NCI-H460 (cell line): ENCODE measurements at regions not wholly inside any gene's neighbourhood (a gene's known extent, or its start where the extent isn't known, plus 50 kb on each side); places are given as distances from the start of the nearest gene placed in this dataset.
"Not testable (repeated sequence)": the region's sequence is repeated elsewhere in the genome, so short reads cannot be mapped to it uniquely, and the experiment has no call there.

ENCODE experiments used
- DNase-seq: peaks from one replicate; pipeline ENCODE4 v3.0.0-alpha.2; 2016; ENCODE audit warnings: low read depth; ENCODE audit errors: extremely low read depth

DNA sequence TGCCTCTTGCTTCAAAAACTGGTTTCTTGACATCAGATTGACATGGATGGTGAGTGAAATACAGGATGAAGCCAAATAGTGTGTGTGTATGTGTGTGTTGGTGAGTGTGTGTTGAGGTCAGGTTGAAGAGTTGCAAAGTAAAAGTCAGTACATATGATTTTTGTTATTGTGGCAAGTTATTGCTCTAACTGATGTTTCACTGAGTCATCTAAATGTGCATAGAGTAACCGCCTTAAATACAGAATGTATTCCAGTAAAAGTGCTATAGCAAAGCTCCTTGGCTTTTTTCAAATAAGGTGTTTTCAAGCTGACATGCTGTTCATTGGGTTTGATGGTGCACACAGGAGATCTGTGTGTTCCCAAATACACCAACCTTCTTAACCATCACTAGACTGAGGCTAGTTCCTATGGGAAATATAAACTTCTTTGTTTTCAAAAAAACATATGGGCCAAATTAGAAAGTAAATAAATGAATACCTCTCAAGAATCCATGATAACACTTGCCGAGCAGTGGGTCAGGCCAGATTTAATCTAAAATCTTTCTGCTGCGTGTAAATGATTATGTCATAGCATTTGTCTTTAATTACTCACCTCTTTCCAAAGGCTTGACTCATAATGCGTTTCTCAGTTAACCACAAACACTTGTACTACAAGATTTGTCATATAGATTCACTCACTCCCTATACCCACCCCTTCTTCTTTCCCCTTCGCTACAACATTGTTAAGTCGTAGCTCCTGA lies 151.1 kb downstream of the LYPLAL1 start:
- DNase-seq, result peak; percentile 80

DNA sequence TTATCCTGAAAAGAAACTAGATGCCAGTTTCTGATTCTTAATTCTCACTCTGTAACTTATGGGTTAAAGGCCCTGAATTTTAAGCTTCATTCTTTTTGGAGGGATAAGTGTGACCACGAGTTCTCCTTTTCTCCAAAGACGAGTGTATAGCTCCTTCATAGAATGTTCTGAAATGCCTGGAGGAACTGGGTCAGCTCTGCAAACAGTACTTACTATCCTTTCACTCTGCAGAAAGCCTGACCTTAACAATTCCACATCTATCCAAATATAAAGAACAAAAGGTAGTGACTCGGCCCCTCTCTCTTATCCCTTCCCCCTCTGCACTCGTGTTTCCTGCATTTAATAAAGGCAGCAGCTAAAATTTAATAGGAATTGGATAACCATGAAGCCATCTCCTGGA lies 150.5 kb downstream of the LYPLAL1 start:
- DNase-seq, result no peak

DNA sequence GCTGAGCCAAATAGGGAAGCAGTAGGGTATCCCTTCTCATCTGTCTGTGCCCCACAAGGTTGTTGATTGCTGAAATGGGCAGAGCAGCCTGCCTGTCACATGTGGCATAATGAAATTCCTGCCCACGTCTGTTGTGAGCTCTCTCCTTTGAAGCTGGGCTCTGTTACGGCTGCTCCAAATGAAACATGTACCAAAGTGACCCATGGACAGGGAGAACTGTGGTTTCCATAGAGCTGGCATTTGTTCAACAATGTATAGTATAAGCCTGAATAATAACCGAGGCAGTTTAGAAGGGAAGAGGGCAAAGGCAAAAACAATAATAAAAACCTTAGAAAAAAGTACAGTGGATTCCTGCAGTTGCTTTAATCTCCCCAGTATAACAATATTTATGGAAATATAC lies 149.7 kb downstream of the LYPLAL1 start:
- no peak for DNase-seq

DNA sequence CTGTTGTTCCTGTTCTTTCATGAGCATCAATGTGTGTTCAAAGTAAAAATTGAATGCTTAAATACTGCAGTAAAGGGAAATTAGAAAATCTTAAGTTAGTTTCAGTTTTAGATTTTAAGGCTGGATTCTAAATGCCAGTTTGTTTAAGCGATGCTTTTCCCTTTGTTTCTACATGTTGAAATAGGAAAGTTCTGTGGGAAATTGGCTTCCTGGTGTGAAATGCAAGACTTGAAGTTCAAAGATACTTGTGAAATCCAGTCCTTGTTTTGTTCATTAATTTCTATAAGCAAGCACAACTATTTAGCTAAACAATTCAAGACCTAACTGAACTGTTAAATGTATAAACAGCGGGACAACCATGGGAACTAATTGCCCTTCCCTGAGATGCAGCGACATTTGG lies 149.1 kb downstream of the LYPLAL1 start:
- no peak for DNase-seq

DNA sequence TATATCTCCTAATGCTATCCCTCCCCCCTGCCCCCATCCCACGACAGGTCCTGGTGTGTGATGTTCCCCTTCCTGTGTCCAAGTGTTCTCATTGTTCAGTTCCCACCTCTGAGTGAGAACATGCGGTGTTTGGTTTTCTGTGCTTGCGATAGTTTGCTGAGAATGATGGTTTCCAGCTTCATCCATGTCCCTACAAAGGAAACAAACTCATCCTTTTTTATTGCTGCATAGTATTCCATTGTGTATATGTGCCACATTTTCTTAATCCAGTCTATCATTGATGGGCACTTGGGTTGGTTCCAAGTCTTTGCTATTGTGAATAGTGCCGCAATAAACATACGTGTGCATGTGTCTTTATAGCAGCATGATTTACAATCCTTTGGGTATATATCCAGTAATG lies 146.9 kb downstream of the LYPLAL1 start:
- not testable (repeated sequence) for DNase-seq

DNA sequence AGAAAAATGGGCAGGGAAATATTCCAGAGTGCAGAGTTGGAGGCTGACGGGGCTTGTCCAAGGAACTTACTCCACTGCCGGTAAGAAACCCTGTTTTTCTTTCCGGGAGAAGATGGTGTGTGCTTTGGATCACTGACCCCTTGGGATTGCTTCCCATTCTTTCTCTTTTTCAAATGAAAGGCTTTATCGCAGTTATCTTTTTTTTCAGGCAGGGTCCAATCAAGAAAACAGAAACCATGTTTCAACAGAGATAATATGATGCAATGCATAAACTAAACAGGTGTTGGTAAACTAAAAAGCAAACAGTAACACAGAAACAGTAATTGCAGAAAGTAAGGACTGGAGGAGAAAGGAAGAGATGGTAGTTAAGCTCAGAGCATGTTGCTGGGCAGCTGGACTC lies 145.1 kb downstream of the LYPLAL1 start:
- DNase-seq, result no peak

DNA sequence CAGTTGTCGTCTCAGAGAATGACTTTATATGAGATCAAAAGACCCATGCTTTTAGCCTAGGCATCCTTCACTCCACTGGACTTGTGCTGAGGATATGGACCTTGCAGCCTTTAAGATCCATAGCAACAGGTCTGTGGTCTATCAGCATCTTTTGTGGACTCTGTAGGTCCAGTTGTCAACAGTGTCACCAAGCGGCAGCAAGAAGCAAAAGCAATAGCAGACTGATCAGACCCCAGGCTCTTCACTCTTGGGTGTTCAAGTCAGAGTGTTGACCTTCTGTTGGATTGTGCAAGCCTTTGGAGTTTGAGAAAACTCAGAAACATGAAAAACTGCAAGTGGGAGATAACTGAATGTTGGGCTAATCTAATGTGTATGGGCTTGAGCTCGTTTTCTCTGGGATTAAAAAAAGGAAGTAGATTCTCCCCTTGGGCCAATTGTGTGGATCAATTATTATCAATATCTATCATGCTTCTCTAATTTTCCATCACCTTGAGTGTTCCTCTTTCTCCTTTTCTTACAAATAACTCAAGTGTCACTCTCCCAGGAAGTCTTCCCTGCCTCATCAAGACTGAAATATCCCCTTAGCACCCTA lies 144.2 kb downstream of the LYPLAL1 start:
- peak; percentile 67 for DNase-seq

DNA sequence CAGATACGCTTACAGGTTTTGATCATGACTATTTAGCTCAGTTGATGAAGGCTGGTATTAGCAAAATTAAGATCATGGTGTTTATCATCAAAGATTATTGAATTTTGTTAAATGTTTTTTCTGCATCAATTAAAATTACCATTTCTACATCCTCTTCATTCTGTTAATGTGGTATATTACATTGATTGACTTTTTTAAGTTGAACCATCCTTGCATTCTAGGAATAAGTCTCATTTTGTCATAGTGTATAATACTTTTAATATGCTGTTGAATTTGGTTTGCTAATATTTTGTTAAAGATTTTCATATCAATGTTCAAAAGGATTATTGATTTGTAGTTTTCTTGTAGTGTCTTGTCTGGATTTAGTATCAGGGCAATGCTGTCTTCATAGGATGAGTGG lies 142.4 kb downstream of the LYPLAL1 start:
- DNase-seq, result no peak

DNA sequence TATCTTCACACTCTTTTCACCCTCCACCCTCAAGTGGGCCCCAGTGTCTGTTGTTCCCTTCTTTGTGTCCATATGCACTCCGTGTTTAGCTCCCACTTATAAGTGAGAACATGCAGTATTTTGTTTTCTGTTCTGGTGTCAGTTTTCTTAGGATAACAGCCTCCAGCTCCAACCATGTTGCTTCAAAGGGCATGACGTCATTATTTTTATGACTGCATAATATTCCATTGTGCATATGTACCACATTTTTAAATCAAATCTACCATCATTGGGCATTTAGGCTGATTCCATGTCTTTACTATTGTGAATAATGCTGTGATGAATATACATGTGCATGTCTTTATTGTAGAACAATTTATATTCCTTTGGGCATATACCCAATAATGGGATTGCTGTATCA lies 140.3 kb downstream of the LYPLAL1 start:
- no peak for DNase-seq

DNA sequence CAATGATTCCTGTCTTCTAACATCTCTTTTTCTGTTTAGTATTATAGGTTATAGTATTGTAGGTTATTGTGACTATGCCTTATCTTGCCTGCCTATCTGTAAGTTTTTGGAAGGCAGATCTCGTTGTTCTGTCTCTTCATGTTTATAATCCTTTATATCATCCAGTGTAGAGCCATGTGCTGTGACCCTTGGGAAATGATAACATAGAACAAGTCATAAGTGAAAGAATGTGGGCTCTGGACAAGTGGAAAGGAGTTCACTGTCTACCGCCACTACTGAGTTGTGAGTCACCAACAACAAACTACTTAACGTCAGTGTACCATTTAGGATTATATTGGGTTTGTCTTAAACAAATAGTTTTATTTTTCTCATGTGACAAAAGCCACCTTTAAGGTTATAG lies 139.3 kb downstream of the LYPLAL1 start:
- peak; percentile 35 for DNase-seq

DNA sequence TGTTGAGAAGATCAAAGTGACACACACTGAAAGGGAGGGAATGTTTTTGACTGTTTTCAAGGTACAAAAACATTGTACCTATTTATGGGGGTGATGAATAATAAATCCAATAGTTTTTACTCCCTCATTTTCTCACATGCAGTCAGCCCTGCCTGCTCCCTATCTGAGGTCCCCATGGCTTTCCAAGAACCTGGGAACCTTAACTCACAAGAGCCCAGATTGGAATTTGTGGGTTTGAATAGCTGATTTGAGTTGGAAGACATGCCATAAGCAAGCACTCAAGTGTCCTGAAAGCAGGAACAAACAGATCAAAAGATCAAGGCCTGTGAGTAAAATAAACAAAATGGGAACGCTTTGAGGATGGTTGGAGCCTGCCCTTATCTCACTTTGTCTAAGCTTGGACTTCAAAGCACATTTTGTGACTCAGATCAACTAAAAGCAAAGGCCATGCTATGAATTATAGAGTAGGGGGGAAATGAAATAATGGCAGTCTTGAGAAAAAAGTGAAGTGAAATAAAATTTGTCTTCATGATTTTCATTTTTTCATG lies 136.6 kb downstream of the LYPLAL1 start:
- DNase-seq, result no peak

DNA sequence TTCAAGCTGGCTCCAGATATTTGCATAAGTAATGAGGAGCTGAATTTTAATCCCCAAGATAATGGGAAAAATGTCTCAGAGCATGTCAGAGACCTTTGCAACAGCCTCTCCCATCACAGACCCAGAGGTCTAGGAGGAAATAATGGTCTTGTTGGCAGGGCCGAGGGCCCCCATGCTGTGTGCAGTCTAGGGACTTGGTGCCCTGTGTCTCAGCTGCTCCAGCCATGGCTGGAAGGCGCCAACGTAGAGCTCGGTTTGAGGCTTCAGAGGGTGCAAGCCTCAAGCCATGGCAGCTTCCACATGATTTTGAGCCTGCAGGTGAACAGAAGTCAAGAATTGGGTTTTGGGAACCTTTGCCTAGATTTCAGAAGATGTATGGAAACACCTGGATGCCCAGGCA lies 134.7 kb downstream of the LYPLAL1 start:
- DNase-seq, result no peak

DNA sequence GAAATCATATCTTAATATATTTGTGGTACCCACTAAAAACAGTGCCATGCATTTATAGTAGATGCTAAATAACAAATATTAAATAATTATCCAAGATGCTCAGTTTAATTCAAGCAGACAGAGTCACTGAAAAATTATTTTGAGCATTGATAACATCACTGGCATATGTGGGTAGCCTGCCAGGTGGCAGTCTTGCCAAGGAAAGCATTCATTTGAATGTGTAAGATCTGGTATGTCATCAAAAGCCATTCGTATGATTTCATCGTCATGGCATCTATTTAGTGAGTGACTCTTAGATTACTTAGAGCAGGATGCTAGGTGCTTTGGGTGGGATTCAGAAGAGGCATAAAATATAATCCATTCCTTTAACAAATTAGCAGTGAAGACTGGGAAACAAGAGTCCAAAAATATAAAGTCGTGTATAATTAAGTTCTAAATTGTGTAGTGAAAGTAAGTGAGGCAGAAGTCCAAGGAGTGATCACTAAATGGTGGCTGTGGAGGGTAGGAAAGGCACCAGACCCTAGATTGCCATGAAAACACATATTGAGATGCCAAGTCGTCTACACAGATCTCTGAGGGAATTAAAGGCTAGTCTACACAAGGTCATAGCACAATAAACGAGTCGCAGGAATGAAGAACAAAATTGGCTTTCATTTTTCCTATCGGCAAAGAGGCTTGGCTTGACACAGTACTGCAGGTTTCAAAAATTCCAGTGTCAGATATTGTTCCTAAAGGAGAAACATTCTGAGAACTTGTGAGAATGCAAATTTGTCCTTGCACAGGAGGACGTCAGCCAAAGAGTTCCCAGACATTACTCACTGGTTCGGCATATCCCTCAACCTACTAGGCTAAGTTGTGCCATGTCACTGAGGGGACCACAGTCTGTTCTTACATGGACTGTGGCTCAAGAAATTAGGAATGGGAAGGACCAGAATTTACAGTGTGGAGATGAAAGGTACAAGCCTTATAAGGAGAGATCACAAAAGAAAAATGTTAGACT lies 130.8 kb downstream of the LYPLAL1 start:
- peak; percentile 87 for DNase-seq

DNA sequence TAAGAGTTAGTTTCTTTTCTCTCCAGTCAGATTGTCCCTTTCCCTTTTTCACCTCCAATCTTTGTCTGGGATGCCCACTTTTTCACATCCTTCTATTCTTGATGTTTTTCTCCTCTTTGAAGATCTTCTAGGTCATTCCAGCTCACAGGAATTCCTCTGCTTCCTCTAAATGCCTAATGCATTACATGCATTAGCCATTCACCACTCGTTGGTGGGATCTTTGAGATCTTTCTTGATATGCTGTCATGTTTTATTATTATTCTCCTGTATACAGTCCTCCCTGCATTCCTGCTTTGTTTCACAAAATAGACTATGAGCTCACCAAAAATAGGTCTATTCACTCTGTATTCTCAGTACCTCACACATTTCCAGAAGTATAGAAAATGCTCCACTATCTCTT lies 129.0 kb downstream of the LYPLAL1 start:
- DNase-seq, result no peak

DNA sequence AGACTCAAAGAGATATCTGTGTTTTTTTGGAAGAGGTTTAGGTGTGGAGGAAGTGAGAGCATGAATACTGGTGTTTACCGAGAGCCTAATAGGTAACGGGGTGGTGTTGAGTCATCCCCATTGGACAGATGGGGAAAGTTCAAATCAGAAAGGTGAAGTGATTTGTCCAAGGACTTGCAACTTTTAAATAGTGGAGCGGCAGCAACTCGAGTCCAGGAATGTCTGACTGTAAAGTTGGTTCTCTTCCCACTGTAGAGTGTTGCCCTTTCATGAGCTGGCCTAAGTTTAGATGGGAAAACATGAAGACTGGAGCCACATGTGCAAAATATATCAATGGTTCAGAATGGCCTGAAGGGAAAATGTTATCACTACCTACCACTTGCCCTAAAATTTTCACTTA lies 125.7 kb downstream of the LYPLAL1 start:
- no peak for DNase-seq

DNA sequence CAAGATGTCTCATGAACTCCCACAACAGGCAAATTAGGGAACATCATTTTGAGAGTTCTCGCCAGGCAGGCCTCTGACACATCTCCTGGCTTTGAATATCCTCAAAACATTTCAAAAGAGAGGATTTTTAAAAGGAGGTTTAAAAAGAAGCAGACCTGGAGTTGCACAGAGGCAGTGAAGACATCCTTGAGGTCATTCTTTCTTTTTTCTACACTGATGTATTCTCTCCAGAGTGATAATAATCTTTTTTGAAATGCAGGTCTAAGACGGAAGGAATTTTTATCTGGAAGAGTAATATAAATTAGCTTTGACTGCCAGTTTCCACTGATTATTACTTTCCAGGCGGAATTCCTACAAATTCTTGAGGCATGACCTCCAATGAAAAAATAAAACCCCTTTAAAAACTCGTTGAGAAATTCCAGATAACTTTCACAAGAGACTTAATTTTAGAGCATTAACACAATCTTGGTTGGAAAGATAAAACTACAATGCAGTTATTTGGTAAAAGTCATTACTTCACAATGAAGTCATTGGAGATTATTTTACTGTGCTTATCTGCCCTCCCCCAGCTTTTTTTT lies 125.0 kb downstream of the LYPLAL1 start:
- DNase-seq, result no peak

DNA sequence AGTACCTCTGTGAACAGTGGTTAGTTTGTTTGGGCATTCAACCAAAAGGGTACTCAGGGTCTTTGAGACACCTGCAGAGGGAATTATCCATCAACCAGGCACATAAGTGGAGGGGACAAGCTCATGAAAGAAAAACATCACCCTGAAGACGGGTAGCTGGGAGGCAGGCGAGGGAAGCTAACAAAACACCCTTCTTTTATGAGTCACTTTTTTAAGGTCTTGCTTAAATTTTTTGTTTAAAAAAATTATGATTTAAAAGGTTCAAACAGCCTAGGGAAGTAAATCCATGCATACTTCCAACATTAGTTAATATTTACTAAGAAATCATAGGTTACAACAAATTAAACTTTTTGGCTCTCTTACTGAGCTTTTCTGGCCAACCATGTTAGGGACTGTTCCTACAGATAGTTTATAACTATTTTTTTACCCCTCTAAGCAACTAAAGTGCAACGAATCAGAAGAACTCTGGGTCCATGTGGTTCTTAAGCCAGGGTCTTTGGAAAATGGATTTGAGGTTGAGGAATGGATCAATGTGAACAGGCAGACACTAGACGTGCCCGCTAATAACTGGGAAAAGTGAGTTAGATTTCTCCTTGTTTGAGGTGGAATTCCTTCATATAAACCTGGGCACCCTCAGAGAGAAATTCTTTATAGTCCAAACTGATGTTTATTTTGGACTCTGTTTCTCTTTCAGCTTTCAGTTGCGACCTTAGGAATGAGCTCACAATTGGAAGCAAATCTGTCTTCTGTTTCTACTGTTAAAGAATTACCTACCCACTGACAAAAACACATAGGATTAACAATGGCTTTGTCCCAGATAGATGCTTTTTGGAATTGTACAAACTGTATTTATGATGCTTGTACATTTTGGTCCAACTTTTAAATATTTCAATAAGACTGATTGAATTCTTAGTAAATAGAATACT lies 123.0 kb downstream of the LYPLAL1 start:
- no peak for DNase-seq

DNA sequence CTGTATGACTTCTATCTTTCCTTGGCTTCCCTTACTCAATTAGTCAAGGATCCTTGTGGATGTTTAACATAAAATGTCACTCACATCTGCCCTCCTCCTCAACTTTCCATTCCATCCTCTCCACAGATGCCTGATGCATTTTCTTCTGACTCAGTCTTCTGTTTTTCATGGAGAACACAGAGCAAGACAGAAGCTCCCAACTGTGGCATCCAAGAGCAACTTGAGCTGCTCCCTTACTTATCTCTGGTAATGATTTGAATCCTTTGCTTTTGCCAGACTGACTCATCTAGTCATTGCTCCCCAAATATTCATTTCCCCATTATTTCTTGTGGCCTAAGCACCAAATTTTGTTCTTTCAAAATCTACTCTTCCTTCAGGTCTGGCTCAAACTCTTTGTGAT lies 120.6 kb downstream of the LYPLAL1 start:
- no peak for DNase-seq

DNA sequence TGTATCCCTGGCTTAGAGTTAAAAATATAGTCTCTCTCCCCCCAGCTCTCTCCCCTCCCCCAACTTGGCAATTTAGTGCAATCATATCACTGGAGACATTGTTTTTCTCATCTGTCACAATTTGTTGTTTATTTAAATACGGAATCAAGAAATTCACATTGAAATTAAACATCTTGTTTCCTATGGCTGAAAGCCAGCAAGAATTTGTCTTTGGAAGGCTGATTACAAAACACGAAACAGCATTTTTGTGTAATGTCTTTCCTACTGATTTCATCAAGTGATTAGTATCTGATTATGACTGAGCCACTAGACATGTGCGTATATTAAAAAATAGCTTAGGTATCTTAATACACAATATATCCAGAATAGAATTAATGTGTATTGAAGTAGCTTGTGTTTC lies 119.7 kb downstream of the LYPLAL1 start:
- no peak for DNase-seq

DNA sequence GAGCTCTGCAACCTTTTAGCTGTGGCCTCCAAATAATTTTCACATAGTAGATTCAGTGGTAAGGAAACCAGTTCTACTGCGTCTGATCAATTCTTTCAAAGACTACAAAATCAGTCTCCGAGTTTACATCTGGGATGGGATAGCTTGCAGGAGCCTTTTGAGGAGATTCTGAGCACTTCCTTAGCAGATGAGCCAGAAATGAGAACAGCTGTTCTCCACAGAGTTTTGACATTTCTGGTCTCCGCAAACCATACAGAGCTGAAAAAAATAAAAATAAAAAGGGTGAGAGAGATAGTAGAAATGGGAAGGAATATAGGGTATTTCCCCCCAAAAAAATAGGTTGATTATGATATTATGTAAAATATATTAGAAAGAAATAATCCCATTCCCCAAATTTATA lies 119.3 kb downstream of the LYPLAL1 start:
- no peak for DNase-seq
